Hepatocyte (in vitro differentiated cells): ENCODE measurements at regions not wholly inside any gene's neighbourhood (a gene's known extent, or its start where the extent isn't known, plus 50 kb on each side); places are given as distances from the start of the nearest gene placed in this dataset.

ENCODE experiments used
- EZH2 ChIP-seq: fragments of 200-600 bp; sonication (generic); IDR thresholded peaks from 2 replicates; pipeline ENCODE4 v1.6.1; 2016; ENCODE audit warnings: antibody characterized with exemption, mild to moderate bottlenecking, borderline replicate concordance
- TF ChIP-seq, protein P1 (sequence below): fragments of 200-600 bp; sonication (generic); IDR thresholded peaks from 2 replicates; pipeline ENCODE4 v1.5.1; 2016; ENCODE audit warnings: antibody characterized with exemption, mild to moderate bottlenecking; ENCODE audit not compliant: poor library complexity

DNA sequence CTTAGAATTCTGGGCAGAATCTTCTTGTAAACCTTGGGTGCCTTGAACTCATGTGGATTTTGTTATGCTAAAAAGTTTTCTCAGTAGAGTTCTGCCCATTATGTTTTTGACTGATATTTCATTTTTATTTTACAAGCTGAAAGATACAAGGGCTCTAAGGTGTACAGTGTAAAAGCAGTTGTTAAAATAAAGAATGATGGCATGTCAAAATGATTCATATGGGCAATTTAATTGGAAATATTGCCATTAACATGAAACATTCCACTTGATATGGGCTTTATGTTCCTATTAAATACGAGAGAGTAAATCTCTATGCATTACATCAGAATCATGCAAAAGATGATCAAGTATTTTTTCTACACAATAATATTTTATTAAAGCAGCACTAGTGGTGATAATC is 295.1 kb upstream of the ATP2B1 start:
- TF ChIP-seq, protein P1, sequence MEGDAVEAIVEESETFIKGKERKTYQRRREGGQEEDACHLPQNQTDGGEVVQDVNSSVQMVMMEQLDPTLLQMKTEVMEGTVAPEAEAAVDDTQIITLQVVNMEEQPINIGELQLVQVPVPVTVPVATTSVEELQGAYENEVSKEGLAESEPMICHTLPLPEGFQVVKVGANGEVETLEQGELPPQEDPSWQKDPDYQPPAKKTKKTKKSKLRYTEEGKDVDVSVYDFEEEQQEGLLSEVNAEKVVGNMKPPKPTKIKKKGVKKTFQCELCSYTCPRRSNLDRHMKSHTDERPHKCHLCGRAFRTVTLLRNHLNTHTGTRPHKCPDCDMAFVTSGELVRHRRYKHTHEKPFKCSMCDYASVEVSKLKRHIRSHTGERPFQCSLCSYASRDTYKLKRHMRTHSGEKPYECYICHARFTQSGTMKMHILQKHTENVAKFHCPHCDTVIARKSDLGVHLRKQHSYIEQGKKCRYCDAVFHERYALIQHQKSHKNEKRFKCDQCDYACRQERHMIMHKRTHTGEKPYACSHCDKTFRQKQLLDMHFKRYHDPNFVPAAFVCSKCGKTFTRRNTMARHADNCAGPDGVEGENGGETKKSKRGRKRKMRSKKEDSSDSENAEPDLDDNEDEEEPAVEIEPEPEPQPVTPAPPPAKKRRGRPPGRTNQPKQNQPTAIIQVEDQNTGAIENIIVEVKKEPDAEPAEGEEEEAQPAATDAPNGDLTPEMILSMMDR: no peak
- no peak for TF ChIP-seq EZH2
